SK-N-SH treated with all-trans-retinoic acid at 6 μM for 48 hours (cell line): ENCODE measurements at regions not wholly inside any gene's neighbourhood (a gene's known extent, or its start where the extent isn't known, plus 50 kb on each side); places are given as distances from the start of the nearest gene placed in this dataset.

Experiments used
- BACH2 ChIP-seq: fragments of 250-450 bp; sonication (Bioruptor Pico); IDR thresholded peaks from 2 replicates; pipeline ENCODE4 v1.9.0; 2021; ENCODE audit warnings: mild to moderate bottlenecking, borderline replicate concordance
- CSDC2 ChIP-seq: fragments of 250-450 bp; sonication (Bioruptor Pico); IDR thresholded peaks from 2 replicates; pipeline ENCODE4 v1.5.0; 2020; ENCODE audit warnings: mild to moderate bottlenecking, moderate library complexity
- ESRRG ChIP-seq: fragments of 250-450 bp; sonication (Bioruptor Pico); IDR thresholded peaks from 2 replicates; pipeline ENCODE4 v1.6.1; 2021; ENCODE audit warnings: mild to moderate bottlenecking
- ISL1 ChIP-seq: fragments of 250-450 bp; sonication (Bioruptor Pico); IDR thresholded peaks from 2 replicates; pipeline ENCODE4 v2.1.2; 2022; ENCODE audit warnings: mild to moderate bottlenecking, moderate library complexity
- OSR1 ChIP-seq: fragments of 250-450 bp; sonication (Bioruptor Pico); IDR thresholded peaks from 2 replicates; pipeline ENCODE4 v1.8.0; 2022; ENCODE audit warnings: moderate library complexity, mild to moderate bottlenecking, inconsistent platforms
- PATZ1 ChIP-seq: fragments of 250-450 bp; sonication (Bioruptor Pico); IDR thresholded peaks from 2 replicates; pipeline ENCODE4 v1.8.0; 2020; ENCODE audit warnings: mild to moderate bottlenecking, moderate library complexity, borderline replicate concordance
- ZNF70 ChIP-seq: fragments of 450-650 bp; formaldehyde crosslinking; IDR thresholded peaks from 2 replicates; pipeline ENCODE4 v1.5.0; 2020; ENCODE audit warnings: mild to moderate bottlenecking, moderate library complexity
- ZNF8 ChIP-seq: fragments of 450-650 bp; formaldehyde crosslinking; IDR thresholded peaks from 2 replicates; pipeline ENCODE4 v1.5.0; 2020; ENCODE audit warnings: mild to moderate bottlenecking, moderate library complexity

DNA sequence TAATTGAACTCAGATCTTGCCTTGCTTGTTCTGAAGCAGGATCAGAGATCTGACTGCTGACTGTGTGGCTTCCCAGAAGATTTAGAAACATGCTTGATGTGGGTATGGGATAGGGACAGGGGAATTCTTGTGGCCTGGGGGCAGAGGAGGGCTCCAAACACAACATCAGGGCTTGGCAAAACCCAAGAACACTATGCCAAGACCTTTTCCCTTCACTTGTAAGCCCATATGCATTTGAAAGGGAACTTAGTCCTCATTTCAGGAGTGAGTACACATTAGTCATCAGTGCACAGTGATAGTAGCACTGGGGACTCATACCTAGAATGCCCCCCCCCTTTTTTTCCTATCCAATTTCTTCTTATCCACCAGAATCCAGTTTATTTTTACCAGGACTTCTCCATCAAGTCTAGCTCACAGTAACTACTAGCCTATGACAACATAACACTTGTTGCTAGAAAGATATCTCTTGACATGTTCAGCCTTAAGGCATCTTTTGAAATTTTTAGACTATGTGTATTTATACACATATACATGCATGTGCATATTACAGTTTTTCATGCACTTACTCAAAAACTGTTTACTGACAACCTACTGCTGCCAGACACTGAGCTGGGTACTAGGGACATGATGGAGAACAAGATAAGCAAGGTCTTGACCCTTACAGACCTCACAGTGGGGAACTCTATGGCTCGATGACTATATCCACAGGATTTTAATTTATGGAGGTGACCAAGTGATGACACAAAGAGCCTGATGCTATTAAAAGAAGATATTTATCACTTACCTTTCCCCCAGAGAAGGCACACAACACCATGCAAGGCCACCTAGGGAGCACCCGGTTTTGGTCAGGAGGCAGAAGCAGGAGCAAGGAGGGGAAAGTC is 158.3 kb upstream of the MAP3K1 start:
- TF ChIP-seq PATZ1 (CRISPR knock-in tag) (no peak), ZNF70 (CRISPR knock-in tag) (no peak), OSR1 (CRISPR knock-in tag) (no peak), ESRRG (CRISPR knock-in tag) (no peak), ZNF8 (CRISPR knock-in tag) (no peak), CSDC2 (CRISPR knock-in tag) (no peak), ISL1 (CRISPR knock-in tag) (no peak), BACH2 (no peak)
